ENCODE measurements at regions not wholly inside any gene's neighbourhood (a gene's known extent, or its start where the extent isn't known, plus 50 kb on each side); places are given as distances from the start of the nearest gene placed in this dataset.
"Not testable (repeated sequence)": the region's sequence is repeated elsewhere in the genome, so short reads cannot be mapped to it uniquely, and the experiment has no call there.

GRCh38 chr9:30349526-30350513 is 2034.6 kb upstream of the ACO1 start:
- intact Hi-C loops (cut with micrococcal nuclease), result no loop called here

DNA sequence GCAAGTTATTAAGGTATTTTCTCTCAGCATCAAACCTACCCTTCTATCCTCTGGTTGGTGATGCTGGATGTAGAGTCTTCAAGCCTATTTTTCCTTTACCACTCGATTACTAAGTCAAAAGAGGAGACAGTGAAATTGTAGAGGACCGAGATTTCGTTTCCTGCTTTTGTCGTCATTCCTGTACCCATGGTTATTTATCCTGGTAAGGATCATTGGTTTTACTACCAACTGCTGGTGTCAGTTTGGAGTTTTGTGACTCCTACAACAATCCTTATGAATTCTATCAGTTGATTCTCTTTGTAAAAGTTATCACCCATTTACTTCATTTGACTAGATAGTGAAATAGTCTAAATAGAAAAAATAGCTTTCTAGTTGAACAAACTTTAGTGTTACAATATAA is 2028.2 kb upstream of the ACO1 start:
- intact Hi-C loops (cut with micrococcal nuclease), result no loop called here

- intact Hi-C loops (cut with micrococcal nuclease), result no loop called here
These were observed 2022.1 kb upstream of the ACO1 start for GRCh38 chr9:30362373-30362772.

- intact Hi-C loops (cut with micrococcal nuclease), result not testable (repeated sequence)
These were observed 2018.3 kb upstream of the ACO1 start for GRCh38 chr9:30366140-30366539.

DNA sequence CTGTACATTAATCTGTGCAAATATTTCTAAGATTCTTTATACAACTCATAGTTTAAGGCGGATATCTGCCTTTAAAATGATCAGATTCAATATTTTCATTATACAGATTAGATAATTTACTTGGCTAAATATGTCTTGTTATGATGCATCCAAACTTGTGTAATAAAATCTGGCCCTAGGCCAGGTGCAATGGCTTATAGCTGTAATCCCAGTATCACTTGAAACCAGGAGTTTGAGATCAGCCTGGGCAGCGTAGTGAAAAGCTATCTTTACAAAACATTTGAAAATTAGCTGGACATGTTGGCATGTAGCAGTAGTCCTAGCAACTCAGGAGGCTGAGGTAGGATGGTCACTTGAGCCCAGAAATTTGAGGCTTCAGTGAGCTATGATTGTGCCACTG is 2002.2 kb upstream of the ACO1 start:
- intact Hi-C loops (cut with micrococcal nuclease), result no loop called here

- intact Hi-C loops (cut with micrococcal nuclease), result no loop called here
These were observed 1974.2 kb upstream of the ACO1 start for GRCh38 chr9:30410273-30410672.

GRCh38 chr9:30411571-30411970 is 1972.9 kb upstream of the ACO1 start:
- intact Hi-C loops (cut with micrococcal nuclease), result no loop called here

DNA sequence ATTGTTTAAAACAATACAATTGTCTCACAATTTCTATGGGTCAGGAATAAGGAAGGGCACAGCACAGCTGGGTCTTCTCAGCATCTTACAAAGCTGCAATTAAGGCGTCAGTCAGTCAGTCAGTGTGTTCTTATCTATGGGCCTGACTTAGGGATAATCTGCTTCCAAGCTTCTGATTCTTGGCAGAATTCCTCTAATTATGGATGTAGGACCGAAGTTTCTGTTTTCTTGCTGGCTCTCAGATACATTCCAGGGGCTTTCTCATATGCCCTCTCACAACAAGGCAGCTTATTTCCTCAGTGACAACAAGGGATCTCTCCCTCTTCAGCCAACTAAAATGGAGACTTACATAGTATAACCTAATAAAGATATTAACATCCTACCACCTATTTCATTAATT is 1925.3 kb upstream of the ACO1 start:
- intact Hi-C loops (cut with micrococcal nuclease), result no loop called here

GRCh38 chr9:30476826-30477225 is 1907.6 kb upstream of the ACO1 start:
- intact Hi-C loops (cut with micrococcal nuclease), result no loop called here

DNA sequence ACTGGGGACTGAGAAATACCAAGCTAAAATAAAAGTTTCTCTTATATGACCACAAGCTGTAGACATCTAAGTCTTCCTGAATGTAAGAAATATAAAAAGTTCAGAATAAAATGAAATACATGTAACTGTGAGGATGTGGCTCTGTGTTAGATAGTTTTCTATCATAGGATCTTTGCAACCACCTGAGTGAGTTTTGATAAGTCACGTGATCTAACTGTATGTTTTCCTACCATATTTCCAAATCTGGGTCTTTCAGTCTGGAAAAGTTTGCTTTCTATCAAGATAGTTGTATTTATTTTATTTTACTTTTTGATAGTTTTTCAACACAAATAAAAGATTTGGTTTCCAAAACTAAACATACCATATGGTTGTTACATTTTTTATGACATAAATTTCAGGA is 1905.8 kb upstream of the ACO1 start:
- intact Hi-C loops (cut with micrococcal nuclease), result no loop called here

DNA sequence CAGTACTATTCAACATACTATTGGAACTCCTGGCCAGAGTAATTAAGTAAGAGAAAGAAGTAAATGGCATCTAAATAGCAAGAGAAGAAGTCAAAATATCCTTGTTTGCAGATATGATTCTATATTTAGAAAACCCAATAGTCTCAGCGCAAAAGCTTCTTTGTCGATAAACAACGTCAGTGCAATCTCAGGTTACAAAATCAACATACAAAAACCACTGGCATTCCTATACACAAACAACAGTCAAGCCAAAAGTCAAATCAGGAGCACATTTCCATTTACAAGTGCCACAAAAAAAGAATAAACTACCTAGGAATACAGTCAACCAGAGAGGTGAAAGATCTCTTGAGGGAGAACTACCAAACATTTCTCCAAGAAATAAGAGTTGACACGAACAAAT is 1901.9 kb upstream of the ACO1 start:
- intact Hi-C loops (cut with micrococcal nuclease), result no loop called here

- intact Hi-C loops (cut with micrococcal nuclease), result no loop called here
These were observed 1899.8 kb upstream of the ACO1 start for GRCh38 chr9:30484690-30485089.

DNA sequence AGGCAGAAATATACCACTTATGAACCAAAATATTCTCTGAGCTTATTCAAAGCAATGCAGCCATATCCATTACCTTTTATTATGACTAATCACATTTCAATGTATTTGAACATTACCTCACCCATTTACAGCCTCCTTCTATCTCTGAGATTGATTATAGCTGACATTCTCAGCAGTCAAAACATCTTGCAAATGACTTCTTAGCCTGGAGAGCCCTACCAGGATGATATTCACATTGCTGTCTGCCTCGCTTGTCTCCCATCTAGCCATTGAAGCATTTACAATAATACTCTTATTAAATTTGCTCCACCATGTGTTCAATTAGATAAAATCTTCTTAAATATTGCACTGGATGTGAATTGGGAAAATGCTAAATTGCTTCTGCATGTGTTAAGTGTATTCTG is 1879.9 kb upstream of the ACO1 start:
- intact Hi-C loops (cut with micrococcal nuclease), result no loop called here

DNA sequence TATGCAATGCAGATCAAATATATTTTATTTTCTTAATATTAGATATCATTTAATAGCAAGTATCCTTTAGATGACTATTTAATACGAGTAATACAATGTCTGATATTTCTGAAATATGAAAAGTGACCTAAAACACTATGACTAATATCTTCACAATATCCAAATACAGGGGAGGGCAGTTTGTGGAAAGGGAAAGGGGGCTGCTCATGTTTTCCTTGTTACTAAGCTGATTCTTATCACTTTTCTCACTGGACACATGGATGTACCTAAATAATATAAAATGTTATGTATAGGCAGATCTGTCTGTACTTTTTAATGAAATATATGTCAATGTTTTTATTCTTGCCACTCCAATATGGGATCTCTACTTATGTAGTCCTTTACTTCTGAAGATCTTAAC is 1879.1 kb upstream of the ACO1 start:
- intact Hi-C loops (cut with micrococcal nuclease), result no loop called here

DNA sequence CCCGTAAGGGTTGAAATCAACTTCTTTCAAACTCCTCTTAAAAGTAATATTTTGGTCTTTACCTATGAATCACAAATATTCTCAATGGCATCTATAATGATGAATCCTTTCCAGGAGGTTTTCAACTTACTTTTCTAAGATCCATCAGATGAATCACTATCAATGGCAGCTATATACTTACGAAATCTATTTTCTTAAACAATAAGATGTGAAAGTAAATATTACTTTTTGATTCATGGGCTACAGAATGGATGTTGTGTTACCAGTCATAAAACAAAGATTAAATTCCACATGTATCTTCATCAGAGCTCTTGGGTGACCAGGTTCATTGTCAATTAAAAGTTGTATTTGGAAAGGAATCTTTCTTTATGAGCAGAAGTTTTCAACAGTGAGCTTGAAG is 1877.7 kb upstream of the ACO1 start:
- intact Hi-C loops (cut with micrococcal nuclease), result no loop called here

DNA sequence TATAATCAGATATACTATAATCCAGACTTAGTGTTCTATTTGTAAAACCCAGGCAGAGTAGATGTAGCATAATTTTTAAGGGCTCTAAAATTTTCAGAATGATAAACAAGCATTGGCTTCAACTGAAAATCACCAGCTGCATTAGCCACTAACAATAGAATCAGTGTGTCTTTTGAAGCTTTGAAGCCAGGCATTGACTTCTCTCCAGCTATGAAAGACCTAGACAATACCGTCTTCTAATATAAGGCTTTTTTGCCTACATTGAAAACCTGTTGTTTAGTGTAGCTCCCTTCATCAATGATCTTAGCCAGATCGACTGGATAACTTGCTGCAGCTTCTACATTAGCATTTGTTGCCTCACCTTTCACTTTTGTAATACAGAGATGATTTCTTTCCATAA is 1877.3 kb upstream of the ACO1 start:
- intact Hi-C loops (cut with micrococcal nuclease), result no loop called here

- intact Hi-C loops (cut with micrococcal nuclease), result no loop called here
These were observed 1872.8 kb upstream of the ACO1 start for GRCh38 chr9:30511666-30512065.

- intact Hi-C loops (cut with micrococcal nuclease), result no loop called here
These were observed 1865.3 kb upstream of the ACO1 start for GRCh38 chr9:30519166-30519565.

DNA sequence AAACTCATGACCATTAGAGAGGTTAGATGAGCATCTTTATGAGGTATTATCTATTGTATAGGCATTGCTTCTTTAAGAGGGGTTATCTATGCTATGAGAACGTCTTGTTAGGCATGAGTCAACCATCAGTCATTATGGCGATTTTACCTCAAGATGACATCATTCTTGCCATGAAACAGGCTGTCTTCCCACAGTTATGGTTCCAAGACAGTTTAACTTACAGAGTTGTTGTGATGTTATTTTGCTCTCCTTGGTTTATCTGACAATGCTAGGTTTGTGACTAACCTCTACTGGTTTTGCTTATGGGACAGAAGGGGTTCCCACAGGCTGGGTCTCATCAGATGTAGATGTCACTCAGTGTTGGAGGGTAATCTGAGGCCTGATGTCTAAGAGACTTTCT is 1864.7 kb upstream of the ACO1 start:
- intact Hi-C loops (cut with micrococcal nuclease), result no loop called here

DNA sequence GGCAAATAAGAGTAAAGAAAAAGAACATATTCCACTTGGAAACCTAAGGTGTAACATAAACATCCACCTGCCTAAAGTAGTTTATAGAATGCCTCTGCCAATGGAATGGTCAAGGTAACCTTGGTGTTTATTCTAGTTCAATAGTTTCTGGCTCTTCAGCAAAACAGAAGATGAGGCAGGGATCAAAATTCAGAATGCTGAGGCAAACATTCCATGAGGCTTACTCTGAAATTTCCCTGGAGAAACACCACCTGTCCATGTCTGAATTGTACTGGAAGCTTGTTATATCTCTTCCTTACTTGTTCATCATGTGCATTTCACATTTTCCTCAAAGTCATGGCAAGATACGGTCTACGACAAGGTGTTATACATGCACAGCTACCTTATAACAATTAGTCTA is 1862.4 kb upstream of the ACO1 start:
- intact Hi-C loops (cut with micrococcal nuclease), result no loop called here

DNA sequence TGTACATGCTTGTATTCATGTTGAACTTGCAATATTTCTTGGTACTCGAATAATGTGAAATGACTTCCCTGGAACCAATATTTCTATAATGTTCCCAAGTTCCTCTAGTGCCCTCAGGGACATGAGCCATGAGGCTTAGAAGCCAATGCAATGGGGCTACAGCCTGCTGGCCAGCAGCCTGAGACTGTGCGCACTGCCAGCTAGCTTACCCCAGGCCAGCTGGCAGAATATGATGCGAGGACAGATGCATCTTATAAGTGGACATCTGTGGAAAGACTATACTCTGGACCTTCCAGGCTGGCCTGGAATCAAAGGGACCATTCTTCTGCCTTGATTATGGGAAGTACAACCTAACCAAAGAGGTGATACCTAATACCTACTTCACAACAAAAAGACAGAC is 1862.0 kb upstream of the ACO1 start:
- intact Hi-C loops (cut with micrococcal nuclease), result no loop called here

DNA sequence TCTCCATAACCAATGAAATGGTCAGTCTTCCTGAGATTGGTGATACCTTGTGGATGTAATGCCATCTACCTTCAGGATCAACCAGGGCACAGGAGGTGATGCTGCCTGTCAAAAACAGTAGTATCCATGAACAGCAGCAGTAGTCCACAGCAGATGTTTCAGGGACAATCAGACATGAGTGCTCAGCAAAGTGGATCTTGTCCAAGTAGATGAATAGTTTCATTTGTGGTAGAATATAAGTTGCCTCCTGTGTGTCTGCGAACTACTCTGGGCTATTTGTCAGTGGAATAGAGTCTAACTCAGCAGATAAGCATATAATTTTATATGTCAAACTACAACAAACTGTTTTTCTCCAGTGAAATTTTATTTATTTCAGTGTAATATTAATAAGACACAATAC is 1860.1 kb upstream of the ACO1 start:
- intact Hi-C loops (cut with micrococcal nuclease), result no loop called here

DNA sequence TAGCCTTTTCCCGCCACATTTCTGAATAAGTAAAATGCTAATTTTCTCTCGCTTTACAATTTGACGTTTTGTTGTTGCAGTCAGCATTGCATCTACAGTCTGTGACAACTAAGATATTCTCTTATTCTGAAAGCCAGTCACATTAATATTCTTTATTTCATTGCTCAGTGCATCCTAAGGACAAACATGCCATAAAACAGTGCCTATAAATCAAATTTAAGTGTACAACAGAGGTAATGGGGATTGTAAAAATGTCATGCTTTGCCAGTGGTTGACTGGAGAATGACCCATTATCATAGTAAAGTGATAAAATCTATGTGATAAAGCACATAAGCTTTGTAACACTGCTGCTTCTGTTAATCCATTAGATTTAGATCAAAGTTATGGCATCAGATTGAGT is 1850.0 kb upstream of the ACO1 start:
- intact Hi-C loops (cut with micrococcal nuclease), result no loop called here

All from T-helper 2 cell treated with Interferon-gamma antibody and Interleukin-4, amounts not matched to agents 100 ng/mL and 5 ng/mL, for 36 hours (primary cell).